ENCODE measurements at regions not wholly inside any gene's neighbourhood (a gene's known extent, or its start where the extent isn't known, plus 50 kb on each side); places are given as distances from the start of the nearest gene placed in this dataset.

DNA sequence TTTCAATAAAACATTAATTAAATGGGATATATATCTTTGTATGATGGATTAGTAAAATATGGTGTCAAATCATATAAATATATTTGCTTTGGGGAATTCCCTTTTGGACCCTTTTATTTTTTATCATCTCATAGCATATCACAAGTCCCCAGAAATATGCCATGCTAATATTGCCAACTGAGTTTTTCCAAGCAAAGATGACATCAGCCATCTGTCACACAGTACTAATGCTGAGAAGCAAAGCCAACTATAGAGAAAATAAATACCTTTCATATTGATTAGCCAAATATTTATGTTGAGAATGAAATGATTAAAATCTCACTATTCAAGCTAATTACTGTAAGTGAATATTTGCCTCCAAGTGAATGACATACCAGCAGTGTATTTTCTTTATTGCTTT is 575.3 kb downstream of the ETV1 start:
- H3K4me3 ChIP-seq (ENCODE audit: low read length): no peak overlapping the region
- DNase-seq (ENCODE audit: low read depth): no peak
- TF ChIP-seq CTCF (conservative IDR thresholded peaks at IDR 0.05; ENCODE audit: low read length): no peak

GRCh38 chr7:13414661-13415107 is 574.8 kb downstream of the ETV1 start:
- no peak for DNase-seq (ENCODE audit: low read depth)
- no peak overlapping the region for H3K4me3 ChIP-seq (ENCODE audit: low read length)
- TF ChIP-seq CTCF (conservative IDR thresholded peaks at IDR 0.05; ENCODE audit: low read length): no peak

DNA sequence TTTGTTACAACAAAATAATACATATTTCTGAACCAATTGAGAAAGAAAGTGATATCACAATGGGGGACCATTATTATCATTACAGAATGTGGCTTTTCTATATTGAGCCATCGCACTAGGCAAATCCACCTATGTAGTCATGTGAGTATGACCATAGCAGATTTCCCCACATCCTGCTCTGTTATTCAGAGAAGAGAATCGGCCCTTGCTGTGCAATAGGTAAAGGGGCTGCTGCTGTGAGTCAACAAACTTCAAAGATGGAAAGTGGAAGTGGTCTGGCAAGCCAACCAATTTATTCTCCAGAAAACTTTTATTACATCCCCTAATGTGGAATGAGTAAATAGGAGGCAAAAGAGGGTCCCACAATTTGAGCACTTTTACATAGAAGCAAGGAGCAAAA is 573.4 kb downstream of the ETV1 start:
- TF ChIP-seq CTCF (conservative IDR thresholded peaks at IDR 0.05; ENCODE audit: low read length): no peak
- no peak for DNase-seq (ENCODE audit: low read depth)
- no peak overlapping the region for H3K4me3 ChIP-seq (ENCODE audit: low read length)

GRCh38 chr7:13416544-13416943 is 572.9 kb downstream of the ETV1 start:
- no peak for TF ChIP-seq CTCF (conservative IDR thresholded peaks at IDR 0.05; ENCODE audit: low read length)
- DNase-seq (ENCODE audit: low read depth): no peak
- no peak overlapping the region for H3K4me3 ChIP-seq (ENCODE audit: low read length)

GRCh38 chr7:13420726-13421125 is 568.7 kb downstream of the ETV1 start:
- no peak for DNase-seq (ENCODE audit: low read depth)
- no peak for TF ChIP-seq CTCF (conservative IDR thresholded peaks at IDR 0.05; ENCODE audit: low read length)
- H3K4me3 ChIP-seq (ENCODE audit: low read length): no peak overlapping the region

DNA sequence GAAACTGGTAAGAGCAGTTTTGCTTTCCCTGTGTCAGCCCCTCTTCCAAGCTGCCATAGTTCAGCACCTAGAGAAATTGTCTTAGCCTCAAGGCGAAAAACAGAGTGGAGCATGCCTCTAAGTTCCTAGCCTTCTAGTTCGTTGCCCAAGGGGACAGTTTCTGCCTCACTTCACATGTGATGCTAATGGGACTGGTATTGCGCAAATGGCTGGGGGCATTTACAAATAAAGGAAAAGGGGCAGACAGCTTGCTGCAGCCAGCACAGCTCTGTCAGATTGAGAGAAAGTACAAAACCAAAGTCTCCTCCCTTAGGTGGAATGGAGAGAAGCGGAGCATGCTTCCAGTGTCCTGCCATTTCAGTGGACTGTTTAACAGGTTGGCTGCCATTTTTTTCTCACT is 567.7 kb downstream of the ETV1 start:
- TF ChIP-seq CTCF (conservative IDR thresholded peaks at IDR 0.05; ENCODE audit: low read length): no peak
- H3K4me3 ChIP-seq (ENCODE audit: low read length): no peak overlapping the region
- no peak for DNase-seq (ENCODE audit: low read depth)

- H3K4me3 ChIP-seq (ENCODE audit: low read length): no peak overlapping the region
- TF ChIP-seq CTCF (conservative IDR thresholded peaks at IDR 0.05; ENCODE audit: low read length): no peak
- no peak for DNase-seq (ENCODE audit: low read depth)
These were observed 555.5 kb downstream of the ETV1 start for GRCh38 chr7:13433946-13434345.

Measured in AG10803 (cell line).